Activated CD4-positive, alpha-beta T cell treated with anti-CD3 and anti-CD28 coated beads, Interleukin-2, Interleukin-4, amounts not matched to agents 100 ng/mL and 50 ng/mL, durations not matched to agents 16 hours and 8 hours (primary cell): ENCODE measurements at regions not wholly inside any gene's neighbourhood (a gene's known extent, or its start where the extent isn't known, plus 50 kb on each side); places are given as distances from the start of the nearest gene placed in this dataset.

Source experiments
- DNase-seq: peaks from one replicate; pipeline ENCODE4 v3.0.0-alpha.2; 2020; ENCODE audit warnings: low spot score

GRCh38 chr5:6162175-6162574, 216.2 kb downstream of the MED10 start:
- no peak for DNase-seq

- no peak for DNase-seq
These were observed 217.1 kb downstream of the MED10 start for GRCh38 chr5:6161257-6161656.

GRCh38 chr5:6159832-6160430, 218.4 kb downstream of the MED10 start:
- DNase-seq, result no peak

- DNase-seq, result no peak
These were observed 219.1 kb downstream of the MED10 start for GRCh38 chr5:6158974-6159831.

GRCh38 chr5:6154216-6154615, 224.1 kb downstream of the MED10 start:
- no peak for DNase-seq

GRCh38 chr5:6146271-6146670, 232.1 kb downstream of the MED10 start:
- DNase-seq, result no peak

- DNase-seq, result no peak
These were observed 232.6 kb downstream of the MED10 start for GRCh38 chr5:6145616-6146237.

GRCh38 chr5:6143523-6143922, 234.8 kb downstream of the MED10 start:
- no peak for DNase-seq

- DNase-seq, result no peak
These were observed 236.0 kb downstream of the MED10 start for GRCh38 chr5:6142353-6142752.

GRCh38 chr5:6140219-6140618, 238.1 kb downstream of the MED10 start:
- no peak for DNase-seq

GRCh38 chr5:6135977-6136376, 242.4 kb downstream of the MED10 start:
- no peak for DNase-seq

GRCh38 chr5:6134281-6134680, 244.1 kb downstream of the MED10 start:
- no peak for DNase-seq

- DNase-seq, result no peak
These were observed 252.6 kb downstream of the MED10 start for GRCh38 chr5:6125781-6126180.

- DNase-seq, result no peak
These were observed 259.7 kb downstream of the MED10 start for GRCh38 chr5:6118691-6119090.

- no peak for DNase-seq
These were observed 261.1 kb downstream of the MED10 start for GRCh38 chr5:6117212-6117611.

- no peak for DNase-seq
These were observed 262.5 kb downstream of the MED10 start for GRCh38 chr5:6115852-6116251.

GRCh38 chr5:6112538-6112937, 265.8 kb downstream of the MED10 start:
- no peak for DNase-seq

- no peak for DNase-seq
These were observed 266.2 kb downstream of the MED10 start for GRCh38 chr5:6112125-6112524.

GRCh38 chr5:6111131-6111530, 267.2 kb downstream of the MED10 start:
- DNase-seq, result no peak

- no peak for DNase-seq
These were observed 267.8 kb downstream of the MED10 start for GRCh38 chr5:6110441-6111005.

GRCh38 chr5:6108981-6109825, 269.1 kb downstream of the MED10 start:
- DNase-seq, result no peak

GRCh38 chr5:6108540-6108848, 269.9 kb downstream of the MED10 start:
- DNase-seq, result no peak
